GM12874 (cell line): ENCODE measurements at regions not wholly inside any gene's neighbourhood (a gene's known extent, or its start where the extent isn't known, plus 50 kb on each side); places are given as distances from the start of the nearest gene placed in this dataset.

ENCODE experiments used
- TF ChIP-seq, protein P1 (sequence below): IDR thresholded peaks from 2 replicates; pipeline ENCODE4 v1.5.1; 2011; ENCODE audit warnings: low read depth, mild to moderate bottlenecking, control low read depth, low read length, moderate library complexity; ENCODE audit not compliant: insufficient read depth

DNA sequence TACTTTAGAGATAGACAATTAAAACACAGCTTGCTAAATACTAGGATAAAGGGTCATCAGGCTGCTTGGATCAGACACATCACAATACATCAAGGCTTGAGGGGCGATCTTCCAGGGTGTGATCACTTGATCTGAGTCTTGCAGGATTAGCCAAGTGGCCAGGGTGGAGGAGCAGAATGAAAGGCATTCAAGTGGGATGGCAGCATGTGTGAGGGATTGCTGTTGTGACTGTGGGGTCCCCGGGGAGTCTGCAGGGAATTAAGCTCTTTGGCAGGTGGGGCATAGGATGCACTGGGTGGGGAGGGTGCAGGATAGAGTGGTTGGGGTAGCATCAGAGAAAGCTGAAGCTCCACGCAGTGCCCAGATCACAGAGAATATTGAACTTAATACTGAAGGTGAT is 58.0 kb upstream of the TMEM163 start:
- TF ChIP-seq, protein P1, sequence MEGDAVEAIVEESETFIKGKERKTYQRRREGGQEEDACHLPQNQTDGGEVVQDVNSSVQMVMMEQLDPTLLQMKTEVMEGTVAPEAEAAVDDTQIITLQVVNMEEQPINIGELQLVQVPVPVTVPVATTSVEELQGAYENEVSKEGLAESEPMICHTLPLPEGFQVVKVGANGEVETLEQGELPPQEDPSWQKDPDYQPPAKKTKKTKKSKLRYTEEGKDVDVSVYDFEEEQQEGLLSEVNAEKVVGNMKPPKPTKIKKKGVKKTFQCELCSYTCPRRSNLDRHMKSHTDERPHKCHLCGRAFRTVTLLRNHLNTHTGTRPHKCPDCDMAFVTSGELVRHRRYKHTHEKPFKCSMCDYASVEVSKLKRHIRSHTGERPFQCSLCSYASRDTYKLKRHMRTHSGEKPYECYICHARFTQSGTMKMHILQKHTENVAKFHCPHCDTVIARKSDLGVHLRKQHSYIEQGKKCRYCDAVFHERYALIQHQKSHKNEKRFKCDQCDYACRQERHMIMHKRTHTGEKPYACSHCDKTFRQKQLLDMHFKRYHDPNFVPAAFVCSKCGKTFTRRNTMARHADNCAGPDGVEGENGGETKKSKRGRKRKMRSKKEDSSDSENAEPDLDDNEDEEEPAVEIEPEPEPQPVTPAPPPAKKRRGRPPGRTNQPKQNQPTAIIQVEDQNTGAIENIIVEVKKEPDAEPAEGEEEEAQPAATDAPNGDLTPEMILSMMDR, result no peak

DNA sequence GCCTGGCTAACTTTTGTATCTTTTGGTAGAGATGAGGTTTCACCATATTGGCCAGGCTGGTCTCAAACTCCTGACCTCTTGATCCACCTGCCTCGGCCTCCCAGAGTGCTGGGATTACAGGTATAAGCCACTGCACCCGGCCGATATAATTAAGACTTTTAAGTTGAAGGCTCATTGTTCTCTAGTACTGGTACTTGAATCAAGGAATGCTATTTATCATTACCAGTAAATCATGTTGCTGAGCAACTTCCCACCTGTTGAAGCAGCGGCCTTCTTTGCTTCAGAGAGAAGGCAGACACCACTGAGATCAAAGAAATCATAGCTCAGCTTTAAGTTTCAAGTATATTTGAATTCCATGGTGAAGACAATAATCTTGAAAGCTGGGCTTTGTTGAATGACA is 58.8 kb upstream of the TMEM163 start:
- TF ChIP-seq, protein P1, result no peak

DNA sequence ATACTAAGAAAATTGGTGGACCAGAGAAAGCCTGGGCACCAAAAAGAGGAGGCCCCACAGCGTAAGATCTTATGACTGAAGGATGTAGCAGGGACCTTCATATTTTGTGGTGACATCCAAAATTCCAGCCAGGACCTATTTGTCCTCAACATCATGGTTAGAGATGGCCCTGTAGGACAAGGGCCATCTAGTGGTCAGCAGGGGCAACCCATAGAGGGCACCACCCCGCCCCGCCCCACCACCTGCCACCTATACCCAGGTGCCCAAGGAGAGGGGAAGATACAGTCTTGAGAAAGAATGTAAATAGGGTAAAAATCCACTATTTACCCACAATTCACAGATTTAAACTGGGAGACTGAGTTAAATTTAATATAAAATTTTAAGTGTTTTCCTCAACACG is 59.6 kb upstream of the TMEM163 start:
- TF ChIP-seq, protein P1, result peak; percentile 50

DNA sequence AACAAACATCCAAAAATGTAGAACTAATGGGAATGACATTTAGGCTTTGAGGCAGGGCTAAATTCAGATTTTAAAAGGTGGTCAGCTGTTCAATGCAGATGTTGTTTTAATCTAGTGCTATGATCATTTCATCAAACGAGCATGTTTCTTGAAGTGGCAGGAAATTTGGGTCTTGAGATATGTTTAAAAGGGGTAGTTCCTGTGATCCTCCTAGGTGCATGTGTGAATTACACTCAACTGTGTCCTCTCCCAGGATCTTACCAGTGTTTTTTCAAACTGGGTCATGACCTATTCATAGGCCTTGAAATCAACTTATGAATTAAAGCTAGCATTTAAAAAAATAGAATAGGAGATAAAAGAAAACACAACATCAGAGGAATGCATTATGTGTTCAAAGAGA is 57.4 kb upstream of the ACMSD start:
- TF ChIP-seq, protein P1, result no peak

DNA sequence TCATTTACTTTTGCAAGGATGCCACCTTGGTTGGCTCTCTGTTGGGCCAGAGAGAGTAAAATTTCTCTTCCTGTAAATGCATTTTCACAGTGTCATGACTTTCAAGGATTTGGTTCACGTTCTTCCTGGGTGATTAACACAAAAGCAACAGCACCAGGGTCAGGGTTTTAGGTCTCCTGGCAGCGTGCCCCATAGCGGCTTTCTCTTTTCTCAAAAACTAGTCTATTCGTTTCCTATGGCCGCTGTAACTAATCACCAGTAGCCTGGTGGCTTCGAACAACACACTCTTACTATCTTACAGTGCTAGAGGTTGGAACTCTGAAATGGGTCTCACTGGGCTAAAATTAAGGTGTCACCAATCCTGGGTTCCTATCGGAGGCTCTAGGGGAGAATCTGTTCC is 56.3 kb upstream of the ACMSD start:
- TF ChIP-seq, protein P1, result no peak

DNA sequence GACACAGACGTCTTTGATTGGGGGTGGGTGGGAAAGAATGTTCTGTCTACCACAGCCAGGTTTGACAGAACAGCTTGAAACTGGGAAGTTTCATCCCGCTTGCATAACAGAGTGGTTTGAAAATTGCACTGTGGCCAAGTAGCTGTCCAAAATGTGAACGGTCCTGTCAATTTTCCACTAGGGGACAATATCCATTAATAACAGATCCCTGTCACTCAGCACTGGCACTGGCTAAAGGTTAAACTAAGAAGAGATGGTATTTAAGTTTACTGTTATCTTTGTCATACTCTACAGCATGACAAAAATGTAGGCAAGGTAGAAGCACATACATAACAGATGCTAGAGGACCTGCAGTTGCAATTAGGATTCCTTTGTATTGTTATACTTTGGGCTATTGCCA is 55.6 kb upstream of the ACMSD start:
- TF ChIP-seq, protein P1, result peak; percentile 58

DNA sequence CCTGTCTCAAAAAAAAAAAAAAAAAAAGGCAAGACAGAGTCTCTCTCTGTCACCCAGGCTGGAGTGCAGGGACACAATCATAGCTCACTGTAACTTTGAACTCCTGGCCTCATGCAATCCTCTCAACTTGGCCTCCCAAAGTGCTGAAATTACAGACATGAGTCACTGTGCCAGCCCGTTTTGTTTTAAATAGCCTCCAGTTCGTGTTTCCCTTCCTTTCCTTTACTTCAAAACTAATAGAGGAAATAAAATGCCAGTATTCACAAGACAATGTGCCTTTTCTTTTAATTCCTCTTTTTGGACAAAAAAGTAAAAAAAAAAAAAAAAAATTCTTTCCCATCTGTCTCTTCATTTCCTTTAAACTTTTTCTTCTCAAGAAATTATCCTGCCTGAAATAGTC is 54.5 kb upstream of the ACMSD start:
- TF ChIP-seq, protein P1, result no peak
